ENCODE measurements at regions not wholly inside any gene's neighbourhood (a gene's known extent, or its start where the extent isn't known, plus 50 kb on each side); places are given as distances from the start of the nearest gene placed in this dataset.

DNA sequence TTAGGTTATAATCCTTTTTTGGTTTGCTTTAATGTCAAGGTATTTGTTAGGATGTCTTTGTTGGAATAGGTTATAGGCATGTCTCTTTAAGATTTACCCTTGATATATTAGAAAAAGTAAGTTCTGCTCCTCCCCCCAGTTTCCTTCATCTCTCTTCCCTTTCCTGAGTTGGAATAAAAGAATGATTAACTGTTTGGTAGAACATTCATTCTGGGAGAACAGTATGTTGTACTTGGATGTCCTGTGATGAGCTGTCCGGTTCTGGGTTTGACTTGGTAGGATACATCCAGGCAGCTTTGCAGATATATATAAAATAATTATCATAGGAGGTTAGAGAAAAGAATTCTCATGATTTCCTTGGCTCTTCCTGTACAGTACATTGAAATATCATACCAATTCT lies 199.6 kb upstream of the RREB1 start:
- TF ChIP-seq, protein P1, sequence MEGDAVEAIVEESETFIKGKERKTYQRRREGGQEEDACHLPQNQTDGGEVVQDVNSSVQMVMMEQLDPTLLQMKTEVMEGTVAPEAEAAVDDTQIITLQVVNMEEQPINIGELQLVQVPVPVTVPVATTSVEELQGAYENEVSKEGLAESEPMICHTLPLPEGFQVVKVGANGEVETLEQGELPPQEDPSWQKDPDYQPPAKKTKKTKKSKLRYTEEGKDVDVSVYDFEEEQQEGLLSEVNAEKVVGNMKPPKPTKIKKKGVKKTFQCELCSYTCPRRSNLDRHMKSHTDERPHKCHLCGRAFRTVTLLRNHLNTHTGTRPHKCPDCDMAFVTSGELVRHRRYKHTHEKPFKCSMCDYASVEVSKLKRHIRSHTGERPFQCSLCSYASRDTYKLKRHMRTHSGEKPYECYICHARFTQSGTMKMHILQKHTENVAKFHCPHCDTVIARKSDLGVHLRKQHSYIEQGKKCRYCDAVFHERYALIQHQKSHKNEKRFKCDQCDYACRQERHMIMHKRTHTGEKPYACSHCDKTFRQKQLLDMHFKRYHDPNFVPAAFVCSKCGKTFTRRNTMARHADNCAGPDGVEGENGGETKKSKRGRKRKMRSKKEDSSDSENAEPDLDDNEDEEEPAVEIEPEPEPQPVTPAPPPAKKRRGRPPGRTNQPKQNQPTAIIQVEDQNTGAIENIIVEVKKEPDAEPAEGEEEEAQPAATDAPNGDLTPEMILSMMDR (IDR thresholded peaks at IDR 0.05) = no peak
- TF ChIP-seq POLR2A (IDR thresholded peaks at IDR 0.05) = no peak

Data from heart left ventricle (tissue), 13 donors.